ENCODE measurements at regions not wholly inside any gene's neighbourhood (a gene's known extent, or its start where the extent isn't known, plus 50 kb on each side); places are given as distances from the start of the nearest gene placed in this dataset.

- Histone ChIP-seq H3K4me1 (ENCODE audit: control insufficient read depth, insufficient read depth, low read length) (no peaks in the 10 kb centered on the region), H3K36me3 (ENCODE audit: control insufficient read depth, insufficient read depth, low read length) (no peaks in the 10 kb centered on the region), H3K27me3 (ENCODE audit: control insufficient read depth, insufficient read depth, low read length) (no peaks in the 10 kb centered on the region), H3K9me3 (ENCODE audit: control insufficient read depth, insufficient read depth, low read depth, low read length) (no peaks in the 10 kb centered on the region; the same call in 1 of the 2 replicates), H3K4me3 (ENCODE audit: low read depth in 2 of 2, low read length in 2 of 2) (no peak overlapping the region), H3K27ac (ENCODE audit: low read length) (no peak overlapping the region)
- in situ Hi-C loops (cut with HindIII; ENCODE audit: low pct_unique_long_range_greater_than_20kb, low sequenced_read_pairs), result no loop called here
- CTCF ChIA-PET, result no interaction called here
- intact Hi-C loops (cut with micrococcal nuclease; ENCODE audit: unreplicated experiment), result no loop called here
- TF ChIP-seq POLR2AphosphoS5 (IDR thresholded peaks at IDR 0.05; ENCODE audit: low read depth, low read length), result no peak
- TF ChIP-seq, protein P1, sequence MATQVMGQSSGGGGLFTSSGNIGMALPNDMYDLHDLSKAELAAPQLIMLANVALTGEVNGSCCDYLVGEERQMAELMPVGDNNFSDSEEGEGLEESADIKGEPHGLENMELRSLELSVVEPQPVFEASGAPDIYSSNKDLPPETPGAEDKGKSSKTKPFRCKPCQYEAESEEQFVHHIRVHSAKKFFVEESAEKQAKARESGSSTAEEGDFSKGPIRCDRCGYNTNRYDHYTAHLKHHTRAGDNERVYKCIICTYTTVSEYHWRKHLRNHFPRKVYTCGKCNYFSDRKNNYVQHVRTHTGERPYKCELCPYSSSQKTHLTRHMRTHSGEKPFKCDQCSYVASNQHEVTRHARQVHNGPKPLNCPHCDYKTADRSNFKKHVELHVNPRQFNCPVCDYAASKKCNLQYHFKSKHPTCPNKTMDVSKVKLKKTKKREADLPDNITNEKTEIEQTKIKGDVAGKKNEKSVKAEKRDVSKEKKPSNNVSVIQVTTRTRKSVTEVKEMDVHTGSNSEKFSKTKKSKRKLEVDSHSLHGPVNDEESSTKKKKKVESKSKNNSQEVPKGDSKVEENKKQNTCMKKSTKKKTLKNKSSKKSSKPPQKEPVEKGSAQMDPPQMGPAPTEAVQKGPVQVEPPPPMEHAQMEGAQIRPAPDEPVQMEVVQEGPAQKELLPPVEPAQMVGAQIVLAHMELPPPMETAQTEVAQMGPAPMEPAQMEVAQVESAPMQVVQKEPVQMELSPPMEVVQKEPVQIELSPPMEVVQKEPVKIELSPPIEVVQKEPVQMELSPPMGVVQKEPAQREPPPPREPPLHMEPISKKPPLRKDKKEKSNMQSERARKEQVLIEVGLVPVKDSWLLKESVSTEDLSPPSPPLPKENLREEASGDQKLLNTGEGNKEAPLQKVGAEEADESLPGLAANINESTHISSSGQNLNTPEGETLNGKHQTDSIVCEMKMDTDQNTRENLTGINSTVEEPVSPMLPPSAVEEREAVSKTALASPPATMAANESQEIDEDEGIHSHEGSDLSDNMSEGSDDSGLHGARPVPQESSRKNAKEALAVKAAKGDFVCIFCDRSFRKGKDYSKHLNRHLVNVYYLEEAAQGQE (IDR thresholded peaks at IDR 0.05; ENCODE audit: insufficient read depth in 1 of 2, low read depth in 2 of 2, low read length in 1 of 2), result no peak
- TF ChIP-seq, protein P2, sequence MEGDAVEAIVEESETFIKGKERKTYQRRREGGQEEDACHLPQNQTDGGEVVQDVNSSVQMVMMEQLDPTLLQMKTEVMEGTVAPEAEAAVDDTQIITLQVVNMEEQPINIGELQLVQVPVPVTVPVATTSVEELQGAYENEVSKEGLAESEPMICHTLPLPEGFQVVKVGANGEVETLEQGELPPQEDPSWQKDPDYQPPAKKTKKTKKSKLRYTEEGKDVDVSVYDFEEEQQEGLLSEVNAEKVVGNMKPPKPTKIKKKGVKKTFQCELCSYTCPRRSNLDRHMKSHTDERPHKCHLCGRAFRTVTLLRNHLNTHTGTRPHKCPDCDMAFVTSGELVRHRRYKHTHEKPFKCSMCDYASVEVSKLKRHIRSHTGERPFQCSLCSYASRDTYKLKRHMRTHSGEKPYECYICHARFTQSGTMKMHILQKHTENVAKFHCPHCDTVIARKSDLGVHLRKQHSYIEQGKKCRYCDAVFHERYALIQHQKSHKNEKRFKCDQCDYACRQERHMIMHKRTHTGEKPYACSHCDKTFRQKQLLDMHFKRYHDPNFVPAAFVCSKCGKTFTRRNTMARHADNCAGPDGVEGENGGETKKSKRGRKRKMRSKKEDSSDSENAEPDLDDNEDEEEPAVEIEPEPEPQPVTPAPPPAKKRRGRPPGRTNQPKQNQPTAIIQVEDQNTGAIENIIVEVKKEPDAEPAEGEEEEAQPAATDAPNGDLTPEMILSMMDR (IDR thresholded peaks at IDR 0.05), result no peak
- no peak for TF ChIP-seq TCF7L2 (IDR thresholded peaks at IDR 0.05; ENCODE audit: low read depth, low read length)
- TF ChIP-seq SIN3A (IDR thresholded peaks at IDR 0.05; ENCODE audit: borderline replicate concordance, insufficient read depth, low read depth, low read length), result no peak
- no peak for DNase-seq (ENCODE audit: low read depth, low spot score)
- BruUV-seq (replicated peaks), result no TSS peak
- POLR2A ChIA-PET, result no interaction called here
- no peak for ATAC-seq
Observed at GRCh38 chr19:30780456-30780855, 408.3 kb downstream of the ZNF536 start.

GRCh38 chr19:30780032-30780431 is 407.8 kb downstream of the ZNF536 start:
- Histone ChIP-seq H3K27me3 (ENCODE audit: control insufficient read depth, insufficient read depth, low read length) (no peaks in the 10 kb centered on the region), H3K27ac (ENCODE audit: low read length) (no peak overlapping the region), H3K9me3 (ENCODE audit: control insufficient read depth, insufficient read depth, low read depth, low read length) (no peaks in the 10 kb centered on the region; the same call in 1 of the 2 replicates), H3K4me1 (ENCODE audit: control insufficient read depth, insufficient read depth, low read length) (no peaks in the 10 kb centered on the region), H3K36me3 (ENCODE audit: control insufficient read depth, insufficient read depth, low read length) (no peaks in the 10 kb centered on the region), H3K4me3 (ENCODE audit: low read depth in 2 of 2, low read length in 2 of 2) (no peak overlapping the region)
- intact Hi-C loops (cut with micrococcal nuclease; ENCODE audit: unreplicated experiment) (no loop called here), in situ Hi-C loops (cut with HindIII; ENCODE audit: low pct_unique_long_range_greater_than_20kb, low sequenced_read_pairs) (no loop called here)
- POLR2A ChIA-PET, result no interaction called here
- no peak for ATAC-seq
- CTCF ChIA-PET, result no interaction called here
- no TSS peak for BruUV-seq (replicated peaks)
- DNase-seq (ENCODE audit: low read depth, low spot score), result no peak
- TF ChIP-seq POLR2AphosphoS5 (IDR thresholded peaks at IDR 0.05; ENCODE audit: low read depth, low read length) (no peak), SIN3A (IDR thresholded peaks at IDR 0.05; ENCODE audit: borderline replicate concordance, insufficient read depth, low read depth, low read length) (no peak), TCF7L2 (IDR thresholded peaks at IDR 0.05; ENCODE audit: low read depth, low read length) (no peak)
- TF ChIP-seq, protein P1 (IDR thresholded peaks at IDR 0.05; ENCODE audit: insufficient read depth in 1 of 2, low read depth in 2 of 2, low read length in 1 of 2), result no peak
- TF ChIP-seq, protein P2 (IDR thresholded peaks at IDR 0.05), result no peak

Measured in Panc1 (cell line).